ENCODE measurements at regions not wholly inside any gene's neighbourhood (a gene's known extent, or its start where the extent isn't known, plus 50 kb on each side); places are given as distances from the start of the nearest gene placed in this dataset.
A peak's percentile ranks its signal among the peaks of the same experiment; 100 is the strongest.

DNA sequence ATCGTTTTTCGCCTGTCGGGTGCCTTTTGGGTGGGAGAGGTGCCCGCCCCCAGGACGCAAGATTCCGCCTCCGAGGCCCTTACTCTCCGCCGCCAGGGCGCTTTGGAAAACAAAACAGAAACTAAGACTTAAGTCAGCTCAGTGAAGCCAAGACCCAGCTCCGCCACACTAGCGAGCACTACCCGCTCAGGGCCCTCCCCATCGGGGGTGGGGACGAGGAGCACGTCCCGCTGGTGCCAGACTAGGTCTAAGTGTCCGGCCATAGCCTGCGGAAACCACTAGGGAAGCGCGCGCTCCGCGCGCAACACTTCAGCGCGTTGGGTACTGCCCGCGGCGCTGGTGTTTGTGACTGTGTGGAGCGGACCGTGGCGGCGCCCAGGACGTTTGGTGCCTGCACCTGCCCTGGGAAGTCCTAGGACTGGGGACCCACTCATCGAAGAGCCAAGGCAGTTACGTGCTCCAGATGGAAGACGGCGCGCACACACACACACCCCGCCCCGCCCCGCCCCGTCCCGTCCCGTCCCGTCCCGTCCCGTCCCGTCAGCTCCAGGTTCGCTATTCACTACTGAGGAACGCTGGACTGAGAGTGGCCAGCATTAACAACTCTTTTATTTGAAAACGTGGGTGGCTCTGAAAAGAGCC, 57.6 kb upstream of the BOLA1 start:
- ATAC-seq = peak; percentile 52

- ATAC-seq = peak; percentile 72
Measured at GRCh38 chr1:149842458-149843064, 56.8 kb upstream of the BOLA1 start.

DNA sequence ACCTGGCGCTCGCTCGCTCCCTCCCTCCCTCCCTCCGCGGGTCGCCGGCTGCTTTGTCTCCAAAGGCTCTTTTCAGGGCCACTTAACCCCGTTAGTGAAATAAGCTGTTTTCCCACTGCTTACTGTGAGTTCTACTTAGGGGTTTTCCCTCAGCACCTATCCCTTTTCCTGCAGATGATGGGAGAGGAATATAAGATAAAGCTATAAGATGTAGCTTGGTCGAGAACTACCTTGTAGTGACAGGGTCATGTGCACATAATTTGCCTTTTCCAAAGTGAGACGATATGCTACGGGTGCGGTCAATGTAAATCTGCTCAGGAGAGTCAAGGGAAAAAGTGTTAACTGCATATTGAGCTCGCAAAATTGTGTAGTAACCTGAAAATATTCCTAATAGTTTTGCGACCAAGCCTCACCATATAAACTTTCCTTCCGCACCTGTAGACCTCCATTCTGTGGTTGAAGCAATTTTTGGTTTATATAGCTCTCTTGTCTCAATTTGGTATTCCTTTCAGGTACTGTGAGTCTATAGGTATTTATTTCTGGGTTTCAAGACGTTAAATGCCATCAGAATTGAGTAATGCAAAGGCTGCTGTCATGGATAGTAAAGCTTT, 55.8 kb upstream of the BOLA1 start:
- no peak for TF ChIP-seq ZFP30 (CRISPR knock-in tag; IDR thresholded peaks at IDR 0.05)
- no peak for TF ChIP-seq ZNF70 (CRISPR knock-in tag; IDR thresholded peaks at IDR 0.05)
- no peak for TF ChIP-seq TOX (CRISPR knock-in tag; IDR thresholded peaks at IDR 0.05; ENCODE audit: borderline replicate concordance)
- TF ChIP-seq CREB5 (CRISPR knock-in tag; IDR thresholded peaks at IDR 0.05; ENCODE audit: low read depth) = no peak
- no peak for TF ChIP-seq ZC3H10 (CRISPR knock-in tag; IDR thresholded peaks at IDR 0.05)
- no peak for TF ChIP-seq CSDC2 (CRISPR knock-in tag; IDR thresholded peaks at IDR 0.05)
- no peak for TF ChIP-seq OSR1 (CRISPR knock-in tag; IDR thresholded peaks at IDR 0.05)
- TF ChIP-seq ARNTL (CRISPR knock-in tag; IDR thresholded peaks at IDR 0.05; ENCODE audit: borderline replicate concordance, low read depth) = no peak
- TF ChIP-seq POU6F1 (CRISPR knock-in tag; IDR thresholded peaks at IDR 0.05; ENCODE audit: borderline replicate concordance, low read depth) = no peak
- TF ChIP-seq RARB (CRISPR knock-in tag; IDR thresholded peaks at IDR 0.05) = no peak
- no peak for TF ChIP-seq TCF4 (CRISPR knock-in tag; IDR thresholded peaks at IDR 0.05; ENCODE audit: borderline replicate concordance)
- no peak for TF ChIP-seq PPARA (CRISPR knock-in tag; IDR thresholded peaks at IDR 0.05; ENCODE audit: borderline replicate concordance)
- no peak for TF ChIP-seq BACH2 (CRISPR knock-in tag; IDR thresholded peaks at IDR 0.05; ENCODE audit: borderline replicate concordance)
- TF ChIP-seq ZFP3 (CRISPR knock-in tag; IDR thresholded peaks at IDR 0.05) = no peak
- TF ChIP-seq ISL1 (CRISPR knock-in tag; IDR thresholded peaks at IDR 0.05) = no peak
- no peak for TF ChIP-seq ZNF8 (CRISPR knock-in tag; IDR thresholded peaks at IDR 0.05)
- ATAC-seq = no peak

- ATAC-seq = no peak
- no peak for TF ChIP-seq ISL1 (CRISPR knock-in tag; IDR thresholded peaks at IDR 0.05)
- TF ChIP-seq ZNF565 (CRISPR knock-in tag; conservative IDR thresholded peaks at IDR 0.05; ENCODE audit: low read depth) = no peak
- no peak for TF ChIP-seq CREB5 (CRISPR knock-in tag; IDR thresholded peaks at IDR 0.05; ENCODE audit: low read depth)
- TF ChIP-seq POU6F1 (CRISPR knock-in tag; IDR thresholded peaks at IDR 0.05; ENCODE audit: borderline replicate concordance, low read depth) = no peak
- TF ChIP-seq TOX (CRISPR knock-in tag; IDR thresholded peaks at IDR 0.05; ENCODE audit: borderline replicate concordance) = no peak
- TF ChIP-seq TSHZ2 (CRISPR knock-in tag; IDR thresholded peaks at IDR 0.05) = no peak
- no peak for TF ChIP-seq TCF4 (CRISPR knock-in tag; IDR thresholded peaks at IDR 0.05; ENCODE audit: borderline replicate concordance)
- no peak for TF ChIP-seq ESRRG (CRISPR knock-in tag; IDR thresholded peaks at IDR 0.05)
- no peak for TF ChIP-seq SNAI2 (CRISPR knock-in tag; IDR thresholded peaks at IDR 0.05)
- TF ChIP-seq CSDC2 (CRISPR knock-in tag; IDR thresholded peaks at IDR 0.05) = no peak
- no peak for TF ChIP-seq RARB (CRISPR knock-in tag; IDR thresholded peaks at IDR 0.05)
- no peak for TF ChIP-seq OSR1 (CRISPR knock-in tag; IDR thresholded peaks at IDR 0.05)
- TF ChIP-seq BACH2 (CRISPR knock-in tag; IDR thresholded peaks at IDR 0.05; ENCODE audit: borderline replicate concordance) = no peak
- no peak for TF ChIP-seq GLIS3 (CRISPR knock-in tag; IDR thresholded peaks at IDR 0.05)
- TF ChIP-seq, protein P1, sequence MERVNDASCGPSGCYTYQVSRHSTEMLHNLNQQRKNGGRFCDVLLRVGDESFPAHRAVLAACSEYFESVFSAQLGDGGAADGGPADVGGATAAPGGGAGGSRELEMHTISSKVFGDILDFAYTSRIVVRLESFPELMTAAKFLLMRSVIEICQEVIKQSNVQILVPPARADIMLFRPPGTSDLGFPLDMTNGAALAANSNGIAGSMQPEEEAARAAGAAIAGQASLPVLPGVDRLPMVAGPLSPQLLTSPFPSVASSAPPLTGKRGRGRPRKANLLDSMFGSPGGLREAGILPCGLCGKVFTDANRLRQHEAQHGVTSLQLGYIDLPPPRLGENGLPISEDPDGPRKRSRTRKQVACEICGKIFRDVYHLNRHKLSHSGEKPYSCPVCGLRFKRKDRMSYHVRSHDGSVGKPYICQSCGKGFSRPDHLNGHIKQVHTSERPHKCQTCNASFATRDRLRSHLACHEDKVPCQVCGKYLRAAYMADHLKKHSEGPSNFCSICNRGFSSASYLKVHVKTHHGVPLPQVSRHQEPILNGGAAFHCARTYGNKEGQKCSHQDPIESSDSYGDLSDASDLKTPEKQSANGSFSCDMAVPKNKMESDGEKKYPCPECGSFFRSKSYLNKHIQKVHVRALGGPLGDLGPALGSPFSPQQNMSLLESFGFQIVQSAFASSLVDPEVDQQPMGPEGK (CRISPR knock-in tag; IDR thresholded peaks at IDR 0.05; ENCODE audit: borderline replicate concordance) = no peak
- no peak for TF ChIP-seq ARNTL (CRISPR knock-in tag; IDR thresholded peaks at IDR 0.05; ENCODE audit: borderline replicate concordance, low read depth)
- no peak for TF ChIP-seq ZFP3 (CRISPR knock-in tag; IDR thresholded peaks at IDR 0.05)
- no peak for TF ChIP-seq ZC3H10 (CRISPR knock-in tag; IDR thresholded peaks at IDR 0.05)
- no peak for TF ChIP-seq ZNF8 (CRISPR knock-in tag; IDR thresholded peaks at IDR 0.05)
Measured at GRCh38 chr1:149844101-149844500, 55.3 kb upstream of the BOLA1 start.

Data from SK-N-SH treated with all-trans-retinoic acid at 6 μM for 48 hours (cell line).